HG03103 (cell line): ENCODE measurements at regions not wholly inside any gene's neighbourhood (a gene's known extent, or its start where the extent isn't known, plus 50 kb on each side); places are given as distances from the start of the nearest gene placed in this dataset.

Experiments
- ATAC-seq: cut with Tn5 transposase; IDR thresholded peaks from one replicate; pipeline ENCODE4 v1.9.1; 2021; ENCODE audit warnings: low read depth; ENCODE audit not compliant: unreplicated experiment

- ATAC-seq, result no peak
Measured at GRCh38 chr7:118531566-118531965, 307.1 kb downstream of the ANKRD7 start.

GRCh38 chr7:118559207-118559606 lies 334.7 kb downstream of the ANKRD7 start:
- no peak for ATAC-seq

GRCh38 chr7:118563311-118563710 lies 338.8 kb downstream of the ANKRD7 start:
- no peak for ATAC-seq

GRCh38 chr7:118572604-118573003 lies 348.1 kb downstream of the ANKRD7 start:
- no peak for ATAC-seq

GRCh38 chr7:118573085-118573484 lies 348.6 kb downstream of the ANKRD7 start:
- ATAC-seq, result no peak

- ATAC-seq, result no peak
Measured at GRCh38 chr7:118575393-118575948, 351.0 kb downstream of the ANKRD7 start.

- no peak for ATAC-seq
Measured at GRCh38 chr7:118580743-118581382, 356.4 kb downstream of the ANKRD7 start.

- no peak for ATAC-seq
Measured at GRCh38 chr7:118583641-118584040, 359.1 kb downstream of the ANKRD7 start.

- no peak for ATAC-seq
Measured at GRCh38 chr7:118586248-118586647, 361.7 kb downstream of the ANKRD7 start.

GRCh38 chr7:118590107-118590506 lies 365.6 kb downstream of the ANKRD7 start:
- peak; percentile 80 for ATAC-seq

GRCh38 chr7:118602090-118602489 lies 377.6 kb downstream of the ANKRD7 start:
- ATAC-seq, result no peak

GRCh38 chr7:118606602-118607001 lies 382.1 kb downstream of the ANKRD7 start:
- no peak for ATAC-seq

GRCh38 chr7:118609207-118609606 lies 384.7 kb downstream of the ANKRD7 start:
- ATAC-seq, result no peak

GRCh38 chr7:118615681-118616080 lies 391.2 kb downstream of the ANKRD7 start:
- ATAC-seq, result no peak

GRCh38 chr7:118621810-118622360 lies 397.4 kb downstream of the ANKRD7 start:
- no peak for ATAC-seq

GRCh38 chr7:118626739-118627138 lies 402.2 kb downstream of the ANKRD7 start:
- no peak for ATAC-seq

- ATAC-seq, result no peak
Measured at GRCh38 chr7:118627467-118627866, 403.0 kb downstream of the ANKRD7 start.

GRCh38 chr7:118629898-118630438 lies 405.5 kb downstream of the ANKRD7 start:
- ATAC-seq, result no peak

GRCh38 chr7:118642396-118642795 lies 417.9 kb downstream of the ANKRD7 start:
- no peak for ATAC-seq

GRCh38 chr7:118644346-118644745 lies 419.8 kb downstream of the ANKRD7 start:
- no peak for ATAC-seq

- ATAC-seq, result no peak
Measured at GRCh38 chr7:118648002-118648401, 423.5 kb downstream of the ANKRD7 start.

- peak; percentile 78 for ATAC-seq
Measured at GRCh38 chr7:118657391-118658005, 433.0 kb downstream of the ANKRD7 start.
